Panc1 (cell line): ENCODE measurements at regions not wholly inside any gene's neighbourhood (a gene's known extent, or its start where the extent isn't known, plus 50 kb on each side); places are given as distances from the start of the nearest gene placed in this dataset.

ENCODE experiments used
- ATAC-seq: fragments of 200-7000 bp; cut with Tn5 transposase; 2 replicates; pipeline ENCODE4 v1.9.1; 2020; ENCODE audit warnings: mild to moderate bottlenecking, moderate library complexity
- BruUV-seq: library from RNA; stranded (reverse); fragments of 400-500 nt; replicated peaks from 2 replicates; lab custom pipeline; 2021; lab: Mats Ljungman, UMichigan
- CTCF ChIA-PET: fragments of 300-600 bp; sonication (Branson Sonifier 250); formaldehyde crosslinking; loops from one replicate; lab custom pipeline; 2022; ENCODE audit warnings: antibody characterized with exemption; lab: Charles Lee
- POLR2A ChIA-PET: fragments of 300-600 bp; sonication (Branson Sonifier 250); formaldehyde crosslinking; loops from one replicate; lab custom pipeline; 2022; ENCODE audit warnings: antibody characterized with exemption; lab: Charles Lee
- DNase-seq: peaks from one replicate; pipeline ENCODE4 v3.0.0-alpha.2; 2010; ENCODE audit warnings: low read depth, low spot score
- H3K27ac ChIP-seq: 2 replicates; pipeline ENCODE4 v1.5.1; 2011; ENCODE audit warnings: mild to moderate bottlenecking, low read length, inconsistent platforms
- H3K27me3 ChIP-seq: fragments of 200-500 bp; sonication (Bioruptor generic); 2 replicates; pipeline ENCODE4 v1.6.0; 2014; ENCODE audit warnings: low read length, inconsistent platforms; ENCODE audit not compliant: control insufficient read depth, insufficient read depth
- H3K36me3 ChIP-seq: fragments of 200-500 bp; sonication (Bioruptor generic); 2 replicates; pipeline ENCODE4 v1.5.1; 2014; ENCODE audit warnings: inconsistent platforms, mild to moderate bottlenecking, low read length, moderate library complexity; ENCODE audit not compliant: control insufficient read depth, insufficient read depth
- H3K4me1 ChIP-seq: 2 replicates; pipeline ENCODE4 v1.5.1; 2011; ENCODE audit warnings: inconsistent platforms, mild to moderate bottlenecking, low read length, moderate library complexity; ENCODE audit not compliant: control insufficient read depth, insufficient read depth
- H3K4me3 ChIP-seq, 2 experiments: 2 replicates each; pipeline ENCODE4 v1.5.1; 2011 to 2012; ENCODE audit warnings: low read depth in 2 of 2, low read length in 2 of 2, mild to moderate bottlenecking in 2 of 2, inconsistent platforms in 1 of 2, moderate library complexity in 1 of 2
- H3K9me3 ChIP-seq: fragments of 200-500 bp; sonication (Bioruptor generic); 2 replicates; pipeline ENCODE4 v1.5.1; 2014; ENCODE audit warnings: low read depth, mild to moderate bottlenecking, inconsistent platforms, low read length, moderate library complexity; ENCODE audit not compliant: control insufficient read depth, insufficient read depth
- POLR2AphosphoS5 ChIP-seq: IDR thresholded peaks from 2 replicates; pipeline ENCODE4 v1.6.1; 2012; ENCODE audit warnings: mild to moderate bottlenecking, low read depth, low read length, moderate library complexity
- SIN3A ChIP-seq: IDR thresholded peaks from 2 replicates; pipeline ENCODE4 v1.6.1; 2012; ENCODE audit warnings: low read depth, mild to moderate bottlenecking, low read length, moderate library complexity, borderline replicate concordance; ENCODE audit not compliant: insufficient read depth
- TCF7L2 ChIP-seq: IDR thresholded peaks from 2 replicates; pipeline ENCODE4 v1.6.1; 2011; ENCODE audit warnings: mild to moderate bottlenecking, low read depth, low read length, inconsistent platforms
- in situ Hi-C: cut with HindIII; loops from 2 replicates; pipeline ENCODE4 v1.10.0; 2016; ENCODE audit warnings: low sequenced_read_pairs, low pct_unique_long_range_greater_than_20kb
- intact Hi-C: fragments of 100-400 bp; cut with micrococcal nuclease; formaldehyde crosslinking; loops from one replicate; pipeline ENCODE4 v1.10.0; 2022; ENCODE audit not compliant: unreplicated experiment
- TF ChIP-seq, protein P1 (sequence below): fragments of 450-650 bp; IDR thresholded peaks from 2 replicates; pipeline ENCODE4 v1.5.1; 2017; ENCODE audit warnings: mild to moderate bottlenecking
- TF ChIP-seq, protein P2 (sequence below), 2 experiments: IDR thresholded peaks; 2 replicates each; pipeline ENCODE4 v1.6.1; 2011 to 2012; ENCODE audit warnings: low read depth in 2 of 2, control low read depth in 1 of 2, low read length in 1 of 2, mild to moderate bottlenecking in 1 of 2, moderate library complexity in 1 of 2; ENCODE audit not compliant: insufficient read depth in 1 of 2

DNA sequence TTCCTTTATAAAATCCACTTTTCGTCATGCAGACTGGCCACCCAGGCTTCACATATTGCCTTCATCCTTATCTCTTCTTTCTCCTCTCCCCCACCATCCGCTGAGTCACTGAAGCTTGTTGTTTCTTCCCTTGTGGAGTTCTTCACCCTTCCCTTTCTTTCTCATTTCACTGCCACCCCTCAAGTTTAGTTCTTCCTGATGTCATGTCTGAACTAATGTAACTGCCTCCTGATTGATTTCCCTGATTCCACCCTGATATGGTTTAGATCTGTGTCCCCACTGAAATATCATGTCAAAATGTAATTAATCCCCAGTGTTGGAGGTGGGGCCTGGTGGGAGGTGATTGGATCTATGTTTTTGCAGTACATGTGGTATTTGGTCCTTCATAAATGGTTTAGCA lies 151.4 kb downstream of the CPEB2 start:
- Histone ChIP-seq H3K9me3 (no peaks in the 10 kb centered on the region), H3K27ac (no peak overlapping the region), H3K27me3 (no peaks in the 10 kb centered on the region), H3K4me1 (no peaks in the 10 kb centered on the region), H3K4me3 (no peak overlapping the region), H3K36me3 (no peaks in the 10 kb centered on the region)
- in situ Hi-C loops (no loop called here), intact Hi-C loops (no loop called here)
- DNase-seq = no peak
- POLR2A ChIA-PET = no interaction called here
- BruUV-seq = no TSS peak
- no peak for ATAC-seq
- TF ChIP-seq, protein P1, sequence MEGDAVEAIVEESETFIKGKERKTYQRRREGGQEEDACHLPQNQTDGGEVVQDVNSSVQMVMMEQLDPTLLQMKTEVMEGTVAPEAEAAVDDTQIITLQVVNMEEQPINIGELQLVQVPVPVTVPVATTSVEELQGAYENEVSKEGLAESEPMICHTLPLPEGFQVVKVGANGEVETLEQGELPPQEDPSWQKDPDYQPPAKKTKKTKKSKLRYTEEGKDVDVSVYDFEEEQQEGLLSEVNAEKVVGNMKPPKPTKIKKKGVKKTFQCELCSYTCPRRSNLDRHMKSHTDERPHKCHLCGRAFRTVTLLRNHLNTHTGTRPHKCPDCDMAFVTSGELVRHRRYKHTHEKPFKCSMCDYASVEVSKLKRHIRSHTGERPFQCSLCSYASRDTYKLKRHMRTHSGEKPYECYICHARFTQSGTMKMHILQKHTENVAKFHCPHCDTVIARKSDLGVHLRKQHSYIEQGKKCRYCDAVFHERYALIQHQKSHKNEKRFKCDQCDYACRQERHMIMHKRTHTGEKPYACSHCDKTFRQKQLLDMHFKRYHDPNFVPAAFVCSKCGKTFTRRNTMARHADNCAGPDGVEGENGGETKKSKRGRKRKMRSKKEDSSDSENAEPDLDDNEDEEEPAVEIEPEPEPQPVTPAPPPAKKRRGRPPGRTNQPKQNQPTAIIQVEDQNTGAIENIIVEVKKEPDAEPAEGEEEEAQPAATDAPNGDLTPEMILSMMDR = no peak
- no peak for TF ChIP-seq TCF7L2
- TF ChIP-seq, protein P2, sequence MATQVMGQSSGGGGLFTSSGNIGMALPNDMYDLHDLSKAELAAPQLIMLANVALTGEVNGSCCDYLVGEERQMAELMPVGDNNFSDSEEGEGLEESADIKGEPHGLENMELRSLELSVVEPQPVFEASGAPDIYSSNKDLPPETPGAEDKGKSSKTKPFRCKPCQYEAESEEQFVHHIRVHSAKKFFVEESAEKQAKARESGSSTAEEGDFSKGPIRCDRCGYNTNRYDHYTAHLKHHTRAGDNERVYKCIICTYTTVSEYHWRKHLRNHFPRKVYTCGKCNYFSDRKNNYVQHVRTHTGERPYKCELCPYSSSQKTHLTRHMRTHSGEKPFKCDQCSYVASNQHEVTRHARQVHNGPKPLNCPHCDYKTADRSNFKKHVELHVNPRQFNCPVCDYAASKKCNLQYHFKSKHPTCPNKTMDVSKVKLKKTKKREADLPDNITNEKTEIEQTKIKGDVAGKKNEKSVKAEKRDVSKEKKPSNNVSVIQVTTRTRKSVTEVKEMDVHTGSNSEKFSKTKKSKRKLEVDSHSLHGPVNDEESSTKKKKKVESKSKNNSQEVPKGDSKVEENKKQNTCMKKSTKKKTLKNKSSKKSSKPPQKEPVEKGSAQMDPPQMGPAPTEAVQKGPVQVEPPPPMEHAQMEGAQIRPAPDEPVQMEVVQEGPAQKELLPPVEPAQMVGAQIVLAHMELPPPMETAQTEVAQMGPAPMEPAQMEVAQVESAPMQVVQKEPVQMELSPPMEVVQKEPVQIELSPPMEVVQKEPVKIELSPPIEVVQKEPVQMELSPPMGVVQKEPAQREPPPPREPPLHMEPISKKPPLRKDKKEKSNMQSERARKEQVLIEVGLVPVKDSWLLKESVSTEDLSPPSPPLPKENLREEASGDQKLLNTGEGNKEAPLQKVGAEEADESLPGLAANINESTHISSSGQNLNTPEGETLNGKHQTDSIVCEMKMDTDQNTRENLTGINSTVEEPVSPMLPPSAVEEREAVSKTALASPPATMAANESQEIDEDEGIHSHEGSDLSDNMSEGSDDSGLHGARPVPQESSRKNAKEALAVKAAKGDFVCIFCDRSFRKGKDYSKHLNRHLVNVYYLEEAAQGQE (IDR thresholded peaks at IDR 0.05; ENCODE audit: insufficient read depth in 1 of 2, low read depth in 2 of 2, low read length in 1 of 2) = no peak
- TF ChIP-seq SIN3A = no peak
- no peak for TF ChIP-seq POLR2AphosphoS5
- CTCF ChIA-PET = no interaction called here

DNA sequence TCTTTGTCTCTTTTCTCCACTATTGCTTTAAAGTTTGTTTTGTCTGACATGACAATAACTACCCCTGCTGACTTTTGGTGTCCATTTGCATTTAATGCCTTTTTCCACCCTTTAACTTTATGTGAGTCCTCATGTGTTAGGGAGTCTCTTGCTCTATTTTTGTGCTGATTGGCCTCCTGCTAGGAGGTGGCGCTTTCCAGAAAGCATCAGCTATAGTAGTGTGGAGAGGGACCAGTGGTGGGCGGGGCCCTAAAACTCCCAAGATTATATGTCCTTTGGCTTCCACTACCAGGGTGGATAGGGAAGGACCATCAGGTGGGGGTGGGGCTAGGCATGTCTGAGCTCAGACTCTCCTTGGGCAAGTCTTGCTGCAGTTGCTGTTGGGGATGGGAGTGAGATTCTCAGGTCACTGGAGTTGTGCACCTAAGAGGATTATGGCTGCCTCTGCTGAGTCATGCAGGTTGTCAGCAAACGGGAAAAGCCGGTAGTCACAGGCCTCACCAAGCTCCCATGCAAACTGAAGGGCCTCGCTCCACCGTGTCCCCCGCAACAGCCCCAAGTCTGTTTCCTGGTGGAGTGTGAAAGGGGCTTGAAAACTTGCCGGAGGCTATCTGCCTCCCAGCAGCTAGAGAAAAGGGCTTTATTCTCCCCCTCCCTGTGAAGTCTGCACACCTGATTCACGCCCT lies 156.3 kb downstream of the CPEB2 start:
- intact Hi-C loops = no loop called here
- Histone ChIP-seq H3K36me3 (no peaks in the 10 kb centered on the region), H3K27me3 (no peaks in the 10 kb centered on the region), H3K9me3 (no peaks in the 10 kb centered on the region), H3K4me3 (no peak overlapping the region), H3K4me1 (no peaks in the 10 kb centered on the region), H3K27ac (no peak overlapping the region)
- ChIA-PET CTCF (no interaction called here), POLR2A (no interaction called here)
- BruUV-seq = no TSS peak
- TF ChIP-seq SIN3A = no peak
- TF ChIP-seq, protein P2 (IDR thresholded peaks at IDR 0.05; ENCODE audit: insufficient read depth in 1 of 2, low read depth in 2 of 2, low read length in 1 of 2) = no peak
- TF ChIP-seq, protein P1 = no peak
- TF ChIP-seq POLR2AphosphoS5 = no peak
- no peak for TF ChIP-seq TCF7L2
- in situ Hi-C loops = no loop called here
- ATAC-seq (no peak), DNase-seq (no peak)
